Nephron (organoid): ENCODE measurements at regions not wholly inside any gene's neighbourhood (a gene's known extent, or its start where the extent isn't known, plus 50 kb on each side); places are given as distances from the start of the nearest gene placed in this dataset.
A peak's percentile ranks its signal among the peaks of the same experiment; 100 is the strongest.

ENCODE experiments used
- H3K27ac Mint-ChIP-seq, 3 experiments: 2 replicates each; pipeline ENCODE4 v1.8.0; 2020; ENCODE audit warnings: mixed read lengths in 3 of 3, mild to moderate bottlenecking in 2 of 3, moderate library complexity in 1 of 3
- H3K27me3 Mint-ChIP-seq: 2 replicates; pipeline ENCODE4 v1.8.0; 2021; ENCODE audit warnings: low read depth, mild to moderate bottlenecking, moderate library complexity, mixed read lengths
- H3K36me3 Mint-ChIP-seq: 2 replicates; pipeline ENCODE4 v1.8.0; 2020; ENCODE audit warnings: low read depth, mixed read lengths
- H3K4me1 Mint-ChIP-seq: 2 replicates; pipeline ENCODE4 v1.8.0; 2020; ENCODE audit warnings: mixed read lengths
- H3K4me3 Mint-ChIP-seq, 3 experiments: 2 replicates each; pipeline ENCODE4 v1.8.0; 2020; ENCODE audit warnings: mild to moderate bottlenecking in 3 of 3, mixed read lengths in 3 of 3, moderate library complexity in 2 of 3
- H3K9me3 Mint-ChIP-seq: 2 replicates; pipeline ENCODE4 v1.8.0; 2020; ENCODE audit warnings: mixed read lengths
- TF ChIP-seq, protein P1 (sequence below), 3 experiments: fragments of 200-600 bp; sonication (generic); IDR thresholded peaks; one replicate each; pipeline ENCODE4 v1.5.0; 2021; ENCODE audit warnings: antibody characterized with exemption in 3 of 3; ENCODE audit not compliant: unreplicated experiment in 3 of 3

DNA sequence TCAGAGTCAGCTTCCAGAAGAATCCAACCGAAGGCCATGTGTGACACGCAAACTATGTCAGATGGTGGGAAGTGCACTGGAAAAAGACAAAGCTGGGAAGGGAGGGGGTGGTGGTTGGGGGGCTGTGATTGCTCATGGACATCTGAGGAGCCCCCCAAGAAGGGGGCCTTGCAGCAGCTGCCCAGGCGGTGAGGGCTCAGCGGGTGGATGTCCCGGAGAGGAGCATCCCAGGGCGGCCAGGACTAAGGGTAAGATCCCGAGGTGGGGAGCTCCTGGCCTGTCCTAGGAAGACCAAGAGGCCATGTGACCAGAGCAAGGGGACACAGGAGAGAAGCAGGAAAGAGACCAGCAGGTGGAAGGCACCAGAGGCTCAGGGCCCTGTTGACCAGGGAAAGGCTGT lies 299.5 kb downstream of the PREX1 start:
- TF ChIP-seq, protein P1, sequence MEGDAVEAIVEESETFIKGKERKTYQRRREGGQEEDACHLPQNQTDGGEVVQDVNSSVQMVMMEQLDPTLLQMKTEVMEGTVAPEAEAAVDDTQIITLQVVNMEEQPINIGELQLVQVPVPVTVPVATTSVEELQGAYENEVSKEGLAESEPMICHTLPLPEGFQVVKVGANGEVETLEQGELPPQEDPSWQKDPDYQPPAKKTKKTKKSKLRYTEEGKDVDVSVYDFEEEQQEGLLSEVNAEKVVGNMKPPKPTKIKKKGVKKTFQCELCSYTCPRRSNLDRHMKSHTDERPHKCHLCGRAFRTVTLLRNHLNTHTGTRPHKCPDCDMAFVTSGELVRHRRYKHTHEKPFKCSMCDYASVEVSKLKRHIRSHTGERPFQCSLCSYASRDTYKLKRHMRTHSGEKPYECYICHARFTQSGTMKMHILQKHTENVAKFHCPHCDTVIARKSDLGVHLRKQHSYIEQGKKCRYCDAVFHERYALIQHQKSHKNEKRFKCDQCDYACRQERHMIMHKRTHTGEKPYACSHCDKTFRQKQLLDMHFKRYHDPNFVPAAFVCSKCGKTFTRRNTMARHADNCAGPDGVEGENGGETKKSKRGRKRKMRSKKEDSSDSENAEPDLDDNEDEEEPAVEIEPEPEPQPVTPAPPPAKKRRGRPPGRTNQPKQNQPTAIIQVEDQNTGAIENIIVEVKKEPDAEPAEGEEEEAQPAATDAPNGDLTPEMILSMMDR (IDR thresholded peaks at IDR 0.05; ENCODE audit: unreplicated experiment in 3 of 3) = no peak
- no peaks in the 10 kb centered on the region for H3K4me1 Mint-ChIP-seq
- no peaks in the 10 kb centered on the region for H3K9me3 Mint-ChIP-seq
- no peaks in the 10 kb centered on the region for H3K36me3 Mint-ChIP-seq
- H3K4me3 Mint-ChIP-seq = no peak overlapping the region
- H3K27ac Mint-ChIP-seq = no peak overlapping the region
- peaks cover 33% of the 10 kb centered on the region for H3K27me3 Mint-ChIP-seq

DNA sequence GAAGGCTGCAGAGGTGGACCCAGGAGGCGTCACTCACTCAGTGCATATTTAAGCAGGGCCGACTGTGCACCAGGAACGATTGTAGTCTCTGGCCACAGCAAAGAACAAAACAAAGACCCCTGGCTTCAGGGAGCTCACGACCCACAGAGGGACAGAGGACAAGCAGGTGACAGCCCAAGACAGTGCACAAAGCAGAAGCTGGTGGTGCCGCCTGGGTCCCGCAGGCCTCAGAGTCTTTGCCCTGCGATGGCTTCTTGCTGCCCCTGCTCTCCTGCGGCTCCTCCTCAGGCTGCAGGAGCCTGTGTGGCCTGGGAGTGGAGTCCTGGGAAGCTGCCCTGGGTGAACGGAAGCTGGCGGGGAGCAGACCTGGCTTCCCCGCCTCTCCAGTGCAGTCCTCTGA lies 300.0 kb downstream of the PREX1 start:
- Mint-ChIP-seq H3K4me1 (no peaks in the 10 kb centered on the region), H3K9me3 (no peaks in the 10 kb centered on the region), H3K4me3 (no peak overlapping the region), H3K27ac (no peak overlapping the region), H3K36me3 (no peaks in the 10 kb centered on the region), H3K27me3 (peaks cover 33% of the 10 kb centered on the region)
- TF ChIP-seq, protein P1 (IDR thresholded peaks at IDR 0.05; ENCODE audit: unreplicated experiment in 3 of 3) = no peak

DNA sequence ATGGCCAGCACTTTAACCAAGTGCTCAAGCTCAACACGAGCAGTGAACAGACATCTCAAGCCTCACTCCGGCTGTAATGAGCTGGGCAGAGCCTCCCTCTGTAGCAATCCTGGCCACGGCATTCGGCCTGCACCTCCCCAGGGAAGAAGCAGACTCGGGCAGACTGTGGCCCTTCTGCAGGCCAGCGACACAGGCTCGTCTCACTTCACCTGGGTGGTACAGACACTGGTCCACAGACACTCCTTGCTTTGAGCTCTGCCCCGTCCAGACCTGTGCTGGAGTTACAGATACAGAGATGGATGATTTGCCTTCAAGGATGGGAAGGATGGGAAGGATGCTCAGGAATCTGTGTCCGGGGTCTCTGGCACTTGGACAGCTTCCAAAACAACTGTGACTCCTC lies 300.9 kb downstream of the PREX1 start:
- Mint-ChIP-seq H3K4me3 (no peak overlapping the region), H3K4me1 (no peaks in the 10 kb centered on the region), H3K27me3 (peaks cover 33% of the 10 kb centered on the region), H3K36me3 (no peaks in the 10 kb centered on the region), H3K27ac (no peak overlapping the region), H3K9me3 (no peaks in the 10 kb centered on the region)
- TF ChIP-seq, protein P1 (IDR thresholded peaks at IDR 0.05; ENCODE audit: unreplicated experiment in 3 of 3) = no peak

DNA sequence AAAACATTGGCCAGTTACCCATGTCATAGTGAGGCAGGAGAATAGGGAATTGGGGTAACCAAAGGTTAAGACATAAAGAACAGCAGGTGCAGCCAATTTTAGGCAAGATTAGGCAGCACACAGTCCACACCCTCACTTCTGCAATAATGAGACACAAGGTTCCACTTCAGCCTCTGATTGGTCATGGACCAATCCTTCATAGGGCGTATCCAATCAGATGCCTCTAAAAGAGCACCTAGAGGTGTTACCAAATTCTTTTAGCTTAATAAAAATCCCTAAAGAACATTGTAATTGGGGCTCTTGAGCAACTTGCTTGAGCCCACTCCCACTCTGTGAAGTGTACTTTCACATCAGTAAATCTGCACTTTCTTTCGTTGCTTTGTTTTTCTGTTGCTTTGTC lies 302.4 kb downstream of the PREX1 start:
- TF ChIP-seq, protein P1 (IDR thresholded peaks at IDR 0.05; ENCODE audit: unreplicated experiment in 3 of 3) = no peak
- Mint-ChIP-seq H3K4me1 (no peaks in the 10 kb centered on the region), H3K4me3 (no peak overlapping the region), H3K27ac (no peak overlapping the region), H3K36me3 (no peaks in the 10 kb centered on the region), H3K9me3 (no peaks in the 10 kb centered on the region), H3K27me3 (peaks cover 30% of the 10 kb centered on the region)

DNA sequence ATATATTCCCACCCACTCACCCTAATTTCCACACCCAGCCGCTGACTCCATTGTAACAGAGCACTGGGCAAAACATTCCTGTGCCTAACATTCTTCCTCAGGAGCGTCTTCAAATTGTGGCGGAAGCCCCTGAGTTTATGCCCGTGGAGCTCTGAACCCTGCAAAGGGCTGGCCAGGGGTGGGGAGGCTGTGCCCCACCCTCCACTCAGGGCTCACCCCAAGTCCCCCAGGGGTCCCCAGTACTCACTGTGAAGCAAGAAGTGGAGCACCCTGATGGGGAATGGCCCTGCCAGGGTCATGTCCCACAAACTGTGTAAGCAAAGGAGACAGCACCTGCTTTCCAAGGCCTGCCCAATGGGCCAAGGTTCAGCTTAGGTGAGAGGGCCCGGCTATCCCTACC lies 303.2 kb downstream of the PREX1 start:
- Mint-ChIP-seq H3K4me3 (no peak overlapping the region), H3K4me1 (no peaks in the 10 kb centered on the region), H3K27ac (no peak overlapping the region), H3K9me3 (no peaks in the 10 kb centered on the region), H3K27me3 (peaks cover 33% of the 10 kb centered on the region), H3K36me3 (no peaks in the 10 kb centered on the region)
- TF ChIP-seq, protein P1 (IDR thresholded peaks at IDR 0.05; ENCODE audit: unreplicated experiment in 3 of 3) = no peak

DNA sequence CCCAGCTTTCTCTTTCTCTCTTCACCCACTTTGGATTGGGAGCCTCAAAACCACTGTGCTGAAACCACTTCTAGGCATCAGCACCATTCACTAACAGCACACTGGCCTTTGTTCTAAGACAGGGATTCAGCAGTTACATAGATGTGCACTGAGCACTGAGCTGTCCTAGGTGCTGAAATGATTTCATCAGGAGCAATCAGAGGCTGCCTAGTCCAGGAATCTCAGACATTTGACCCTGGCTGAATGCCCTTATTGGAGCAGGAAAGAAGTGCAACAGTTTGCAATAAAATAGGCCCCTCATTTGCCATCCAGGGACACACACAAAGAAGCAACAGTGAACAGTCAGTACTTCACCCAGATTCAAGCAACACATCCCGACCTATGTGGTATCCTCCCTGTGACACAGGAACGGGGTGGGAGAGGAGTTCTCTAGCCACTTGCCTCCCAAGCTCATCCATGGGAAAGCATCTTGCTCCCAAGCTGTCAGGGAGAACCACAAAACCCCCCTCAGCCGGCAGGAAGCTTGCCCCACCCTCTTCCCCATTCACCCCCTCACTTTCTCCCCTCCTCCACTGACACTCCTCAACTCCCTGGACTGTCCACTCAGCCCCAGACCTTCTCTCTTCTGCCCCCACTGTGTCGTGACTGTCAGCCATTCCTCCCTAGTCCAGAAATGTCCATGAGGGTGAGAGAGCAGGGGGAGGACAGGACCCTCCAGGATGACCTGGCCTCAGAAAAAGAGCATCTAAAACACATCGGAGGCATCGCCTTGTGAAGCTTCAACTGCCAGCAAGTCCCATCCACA lies 304.4 kb downstream of the PREX1 start:
- TF ChIP-seq, protein P1 (IDR thresholded peaks at IDR 0.05; ENCODE audit: unreplicated experiment in 3 of 3) = no peak
- no peaks in the 10 kb centered on the region for H3K36me3 Mint-ChIP-seq

More for the DNA sequence above, 304.4 kb downstream of the PREX1 start:
- peak overlapping the region in 1 of 3 experiments; percentile 2 for H3K4me3 Mint-ChIP-seq
- no peaks in the 10 kb centered on the region for H3K9me3 Mint-ChIP-seq
- no peak overlapping the region for H3K27ac Mint-ChIP-seq
- peaks cover 35% of the 10 kb centered on the region for H3K27me3 Mint-ChIP-seq
- no peaks in the 10 kb centered on the region for H3K4me1 Mint-ChIP-seq
